ENCODE measurements at regions not wholly inside any gene's neighbourhood (a gene's known extent, or its start where the extent isn't known, plus 50 kb on each side); places are given as distances from the start of the nearest gene placed in this dataset.

DNA sequence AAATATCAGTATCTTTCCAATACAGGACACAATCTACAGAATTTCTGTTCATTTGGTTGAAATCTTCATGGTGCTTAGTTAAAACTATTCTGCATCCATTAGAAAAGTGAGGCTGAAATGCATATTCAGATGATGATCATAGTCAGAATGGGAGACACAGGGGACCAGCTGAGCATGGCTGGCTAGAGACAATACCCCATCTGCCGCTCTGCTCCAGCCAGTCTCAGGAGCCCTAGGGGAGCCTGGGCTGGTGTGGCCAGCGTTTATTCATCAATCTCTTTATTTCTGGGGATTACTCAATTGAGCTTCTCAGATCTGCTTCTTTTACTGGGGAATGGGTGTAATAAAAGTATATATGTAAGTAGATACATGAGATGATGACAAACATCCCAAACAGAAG lies 470.9 kb upstream of the CDIN1 start:
- TF ChIP-seq, protein P1, sequence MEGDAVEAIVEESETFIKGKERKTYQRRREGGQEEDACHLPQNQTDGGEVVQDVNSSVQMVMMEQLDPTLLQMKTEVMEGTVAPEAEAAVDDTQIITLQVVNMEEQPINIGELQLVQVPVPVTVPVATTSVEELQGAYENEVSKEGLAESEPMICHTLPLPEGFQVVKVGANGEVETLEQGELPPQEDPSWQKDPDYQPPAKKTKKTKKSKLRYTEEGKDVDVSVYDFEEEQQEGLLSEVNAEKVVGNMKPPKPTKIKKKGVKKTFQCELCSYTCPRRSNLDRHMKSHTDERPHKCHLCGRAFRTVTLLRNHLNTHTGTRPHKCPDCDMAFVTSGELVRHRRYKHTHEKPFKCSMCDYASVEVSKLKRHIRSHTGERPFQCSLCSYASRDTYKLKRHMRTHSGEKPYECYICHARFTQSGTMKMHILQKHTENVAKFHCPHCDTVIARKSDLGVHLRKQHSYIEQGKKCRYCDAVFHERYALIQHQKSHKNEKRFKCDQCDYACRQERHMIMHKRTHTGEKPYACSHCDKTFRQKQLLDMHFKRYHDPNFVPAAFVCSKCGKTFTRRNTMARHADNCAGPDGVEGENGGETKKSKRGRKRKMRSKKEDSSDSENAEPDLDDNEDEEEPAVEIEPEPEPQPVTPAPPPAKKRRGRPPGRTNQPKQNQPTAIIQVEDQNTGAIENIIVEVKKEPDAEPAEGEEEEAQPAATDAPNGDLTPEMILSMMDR (IDR thresholded peaks at IDR 0.05): no peak
- TF ChIP-seq POLR2AphosphoS5 (IDR thresholded peaks at IDR 0.05): no peak
